ENCODE measurements at regions not wholly inside any gene's neighbourhood (a gene's known extent, or its start where the extent isn't known, plus 50 kb on each side); places are given as distances from the start of the nearest gene placed in this dataset.
A peak's percentile ranks its signal among the peaks of the same experiment; 100 is the strongest.
"Not testable (repeated sequence)": the region's sequence is repeated elsewhere in the genome, so short reads cannot be mapped to it uniquely, and the experiment has no call there.

GRCh38 chr12:25384893-25385248 lies 134.1 kb upstream of the KRAS start:
- peak overlapping the region; percentile 83 for H3K27ac ChIP-seq
- DNase-seq (ENCODE audit: low read depth, low spot score): no peak

GRCh38 chr12:25384038-25384892 lies 133.5 kb upstream of the KRAS start:
- no peak for DNase-seq (ENCODE audit: low read depth, low spot score)
- H3K27ac ChIP-seq: no peak overlapping the region

- no peak overlapping the region for H3K27ac ChIP-seq
- DNase-seq (ENCODE audit: low read depth, low spot score): no peak
Observed at GRCh38 chr12:25382311-25383106, 131.8 kb upstream of the KRAS start.

- H3K27ac ChIP-seq: no peak overlapping the region
- peak; percentile 65 for DNase-seq (ENCODE audit: low read depth, low spot score)
Observed at GRCh38 chr12:25377469-25378177, 126.9 kb upstream of the KRAS start.

GRCh38 chr12:25376985-25377384 lies 126.3 kb upstream of the KRAS start:
- no peak overlapping the region for H3K27ac ChIP-seq
- DNase-seq (ENCODE audit: low read depth, low spot score): no peak

GRCh38 chr12:25376407-25376806 lies 125.7 kb upstream of the KRAS start:
- no peak for DNase-seq (ENCODE audit: low read depth, low spot score)
- H3K27ac ChIP-seq: no peak overlapping the region

GRCh38 chr12:25372969-25373817 lies 122.5 kb upstream of the KRAS start:
- H3K27ac ChIP-seq: no peak overlapping the region
- DNase-seq (ENCODE audit: low read depth, low spot score): peak; percentile 22

- no peak for DNase-seq (ENCODE audit: low read depth, low spot score)
- no peak overlapping the region for H3K27ac ChIP-seq
Observed at GRCh38 chr12:25372002-25372401, 121.3 kb upstream of the KRAS start.

- DNase-seq (ENCODE audit: low read depth, low spot score): no peak
- H3K27ac ChIP-seq: no peak overlapping the region
Observed at GRCh38 chr12:25368557-25368956, 117.8 kb upstream of the KRAS start.

GRCh38 chr12:25366122-25366521 lies 115.4 kb upstream of the KRAS start:
- H3K27ac ChIP-seq: no peak overlapping the region
- no peak for DNase-seq (ENCODE audit: low read depth, low spot score)

- no peak overlapping the region for H3K27ac ChIP-seq
- DNase-seq (ENCODE audit: low read depth, low spot score): no peak
Observed at GRCh38 chr12:25365340-25365730, 114.6 kb upstream of the KRAS start.

- H3K27ac ChIP-seq: no peak overlapping the region
- DNase-seq (ENCODE audit: low read depth, low spot score): no peak
Observed at GRCh38 chr12:25364529-25365339, 114.0 kb upstream of the KRAS start.

- no peak overlapping the region for H3K27ac ChIP-seq
- DNase-seq (ENCODE audit: low read depth, low spot score): no peak
Observed at GRCh38 chr12:25362646-25363045, 111.9 kb upstream of the KRAS start.

- no peak for DNase-seq (ENCODE audit: low read depth, low spot score)
- H3K27ac ChIP-seq: no peak overlapping the region
Observed at GRCh38 chr12:25361511-25361910, 110.8 kb upstream of the KRAS start.

GRCh38 chr12:25357595-25357994 lies 106.9 kb upstream of the KRAS start:
- no peak for DNase-seq (ENCODE audit: low read depth, low spot score)
- H3K27ac ChIP-seq: no peak overlapping the region

- DNase-seq (ENCODE audit: low read depth, low spot score); H3K27ac ChIP-seq: not testable (repeated sequence)
Observed at GRCh38 chr12:25352942-25353341, 102.2 kb upstream of the KRAS start.

GRCh38 chr12:25352083-25352918 lies 101.6 kb upstream of the KRAS start:
- no peak overlapping the region for H3K27ac ChIP-seq
- no peak for DNase-seq (ENCODE audit: low read depth, low spot score)

GRCh38 chr12:25348593-25348895 lies 97.8 kb upstream of the KRAS start:
- DNase-seq (ENCODE audit: low read depth, low spot score): no peak
- H3K27ac ChIP-seq: no peak overlapping the region
